Mesenchymal stem cell (in vitro differentiated cells and primary cell): ENCODE measurements at regions not wholly inside any gene's neighbourhood (a gene's known extent, or its start where the extent isn't known, plus 50 kb on each side); places are given as distances from the start of the nearest gene placed in this dataset.

Experiments used
- DNase-seq: peaks from one replicate; pipeline ENCODE4 v3.0.0-alpha.2; 2013
- H2AFZ ChIP-seq: one replicate; pipeline ENCODE4 v1.6.1; 2013; ENCODE audit warnings: low read depth, mild to moderate bottlenecking, control low read depth, inconsistent platforms, low read length, moderate library complexity
- H2AK5ac ChIP-seq: 2 replicates; pipeline ENCODE4 v1.6.1; 2013; ENCODE audit warnings: low read length, moderate library complexity, mild to moderate bottlenecking, inconsistent platforms; ENCODE audit not compliant: severe bottlenecking
- H2BK120ac ChIP-seq: one replicate; pipeline ENCODE4 v1.6.1; 2013; ENCODE audit warnings: low read depth, mild to moderate bottlenecking, inconsistent platforms, low read length, moderate library complexity
- H2BK12ac ChIP-seq, 2 experiments: one replicate each; pipeline ENCODE4 v1.6.1; 2013; ENCODE audit warnings: inconsistent platforms in 2 of 2, low read length in 2 of 2, mild to moderate bottlenecking in 2 of 2, moderate library complexity in 2 of 2, control low read depth in 1 of 2
- H2BK15ac ChIP-seq: one replicate; pipeline ENCODE4 v1.6.1; 2013; ENCODE audit warnings: mild to moderate bottlenecking, low read depth, inconsistent platforms; ENCODE audit not compliant: poor library complexity, severe bottlenecking
- H2BK5ac ChIP-seq: 2 replicates; pipeline ENCODE4 v1.6.1; 2013; ENCODE audit warnings: low read depth, mild to moderate bottlenecking, low read length, control low read depth, inconsistent platforms; ENCODE audit not compliant: poor library complexity, severe bottlenecking
- H3K14ac ChIP-seq, 2 experiments: one replicate each; pipeline ENCODE4 v1.6.1; 2013; ENCODE audit warnings: inconsistent platforms in 2 of 2, low read length in 2 of 2, control low read depth in 1 of 2, mild to moderate bottlenecking in 1 of 2, moderate library complexity in 1 of 2
- H3K18ac ChIP-seq, 2 experiments: one replicate each; pipeline ENCODE4 v1.6.1; 2013; ENCODE audit warnings: inconsistent platforms in 2 of 2, low read length in 2 of 2, control low read depth in 1 of 2, low read depth in 1 of 2, mild to moderate bottlenecking in 1 of 2
- H3K23ac ChIP-seq, 2 experiments: one replicate each; pipeline ENCODE4 v1.6.1; 2013; ENCODE audit warnings: inconsistent platforms in 2 of 2, low read length in 2 of 2, mild to moderate bottlenecking in 2 of 2, moderate library complexity in 2 of 2, control low read depth in 1 of 2
- H3K27ac ChIP-seq: 2 replicates; pipeline ENCODE4 v1.5.1; 2013; ENCODE audit warnings: mild to moderate bottlenecking, moderate library complexity, low read length, control low read depth, inconsistent platforms; ENCODE audit not compliant: poor library complexity, severe bottlenecking
- H3K27me3 ChIP-seq, 2 experiments: 2 replicates each; pipeline versions ENCODE4 v1.6.1 to v1.7.0; 2013; ENCODE audit warnings: low read length in 2 of 2, mild to moderate bottlenecking in 2 of 2, moderate library complexity in 2 of 2, control low read depth in 1 of 2, inconsistent platforms in 1 of 2; ENCODE audit not compliant: control insufficient read depth in 1 of 2, insufficient read depth in 1 of 2
- H3K36me3 ChIP-seq, 2 experiments: 2 replicates each; pipeline versions ENCODE4 v1.6.1 to v1.7.0; 2013; ENCODE audit warnings: low read length in 2 of 2, control low read depth in 1 of 2, inconsistent platforms in 1 of 2, low read depth in 1 of 2, mild to moderate bottlenecking in 1 of 2; ENCODE audit not compliant: insufficient read depth in 2 of 2, control insufficient read depth in 1 of 2
- H3K4ac ChIP-seq, 2 experiments: one replicate each; pipeline ENCODE4 v1.6.1; 2013; ENCODE audit warnings: inconsistent platforms in 2 of 2, low read length in 2 of 2, mild to moderate bottlenecking in 2 of 2, moderate library complexity in 2 of 2, control low read depth in 1 of 2, low read depth in 1 of 2
- H3K4me1 ChIP-seq: 2 replicates; pipeline ENCODE4 v1.6.1; 2013; ENCODE audit warnings: low read depth, low read length, control low read depth; ENCODE audit not compliant: control insufficient read depth, insufficient read depth
- H3K4me2 ChIP-seq: 2 replicates; pipeline ENCODE4 v1.6.1; 2013; ENCODE audit warnings: low read length, mild to moderate bottlenecking, inconsistent platforms; ENCODE audit not compliant: poor library complexity, severe bottlenecking
- H3K4me3 ChIP-seq, 2 experiments: 2 replicates each; pipeline versions ENCODE4 v1.5.1 to v1.7.0; 2013; ENCODE audit warnings: low read length in 2 of 2, mild to moderate bottlenecking in 2 of 2, control low read depth in 1 of 2, low read depth in 1 of 2; ENCODE audit not compliant: insufficient read depth in 1 of 2
- H3K79me1 ChIP-seq: replicated peaks from 2 replicates; pipeline ENCODE4 v1.6.1; 2013; ENCODE audit warnings: mild to moderate bottlenecking, control low read depth, low read length, inconsistent platforms; ENCODE audit not compliant: poor library complexity, severe bottlenecking
- H3K9ac ChIP-seq: 2 replicates; pipeline ENCODE4 v1.7.0; 2013; ENCODE audit warnings: mild to moderate bottlenecking, low read length, moderate library complexity
- H3K9me3 ChIP-seq: 2 replicates; pipeline ENCODE4 v1.7.0; 2013; ENCODE audit warnings: mild to moderate bottlenecking, low read length; ENCODE audit not compliant: control insufficient read depth
- H4K8ac ChIP-seq: one replicate; pipeline ENCODE4 v1.6.1; 2013; ENCODE audit warnings: inconsistent platforms, mild to moderate bottlenecking, low read length, moderate library complexity
- H4K91ac ChIP-seq: one replicate; pipeline ENCODE4 v1.6.1; 2013; ENCODE audit warnings: mild to moderate bottlenecking, low read length, inconsistent platforms
- WGBS: methylation state at CpG from one replicate; pipeline ENCODE4 v1.1.7; 2013; ENCODE audit warnings: mixed read lengths; 5-methylcytosine and 5-hydroxymethylcytosine counted together

DNA sequence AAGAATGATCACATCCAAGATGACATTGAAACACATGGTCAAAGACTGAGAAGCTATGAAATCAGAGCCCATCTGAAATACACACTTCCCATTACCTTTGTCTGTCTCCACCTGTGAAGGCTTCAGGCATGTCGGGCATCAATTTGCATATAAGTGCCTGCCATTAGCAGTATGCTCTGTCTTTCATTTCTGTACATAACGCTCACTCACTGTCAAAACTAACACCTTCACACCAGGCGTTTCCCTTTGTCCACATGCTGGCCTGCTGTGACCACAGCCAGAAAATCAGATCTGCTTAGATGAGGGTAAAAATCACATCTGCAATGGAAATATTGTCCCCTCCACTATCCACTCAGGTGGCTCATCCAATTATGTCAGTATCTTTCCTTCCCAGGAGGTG lies 524.8 kb downstream of the TOX3 start:
- H3K4me1 ChIP-seq = no peaks in the 10 kb centered on the region
- no peak overlapping the region for H2BK15ac ChIP-seq
- H2AFZ ChIP-seq = no peak overlapping the region
- no peak overlapping the region for H3K18ac ChIP-seq
- no peak overlapping the region for H2BK5ac ChIP-seq
- no peak for DNase-seq
- H3K36me3 ChIP-seq = no peaks in the 10 kb centered on the region
- no peak overlapping the region for H3K27ac ChIP-seq
- H3K27me3 ChIP-seq = no peaks in the 10 kb centered on the region
- 62% methylated on average over 3 of the region's 3 CpGs for WGBS
- H4K8ac ChIP-seq = no peak overlapping the region
- H2AK5ac ChIP-seq = no peak overlapping the region
- no peaks in the 10 kb centered on the region for H3K79me1 ChIP-seq
- no peak overlapping the region for H2BK120ac ChIP-seq
- no peak overlapping the region for H3K23ac ChIP-seq
- no peak overlapping the region for H3K4ac ChIP-seq
- no peak overlapping the region for H3K14ac ChIP-seq
- no peaks in the 10 kb centered on the region for H3K9me3 ChIP-seq
- H2BK12ac ChIP-seq = no peak overlapping the region
- H3K4me3 ChIP-seq = no peak overlapping the region
- no peak overlapping the region for H4K91ac ChIP-seq
- no peak overlapping the region for H3K4me2 ChIP-seq
- H3K9ac ChIP-seq = no peak overlapping the region

DNA sequence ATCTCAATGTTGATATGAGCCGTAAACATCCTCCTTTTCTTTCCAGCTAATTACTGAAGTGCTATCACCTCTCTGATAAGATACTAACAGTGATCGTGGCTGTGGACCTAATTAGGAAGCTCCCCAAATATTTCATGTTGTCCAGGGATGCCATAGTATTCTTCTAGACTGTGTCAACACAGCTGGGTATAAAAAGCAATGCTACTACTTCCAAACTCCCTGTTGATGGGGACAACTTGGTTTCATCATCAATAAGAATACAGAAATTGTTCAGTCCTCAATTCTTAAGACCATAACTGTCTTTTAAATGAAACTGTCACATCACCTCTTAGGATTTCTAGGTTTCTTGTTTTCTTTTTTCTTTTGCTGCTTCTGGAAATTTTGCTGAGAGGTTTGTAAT lies 530.6 kb downstream of the TOX3 start:
- 51% methylated on average over 2 of the region's 2 CpGs for WGBS

DNA sequence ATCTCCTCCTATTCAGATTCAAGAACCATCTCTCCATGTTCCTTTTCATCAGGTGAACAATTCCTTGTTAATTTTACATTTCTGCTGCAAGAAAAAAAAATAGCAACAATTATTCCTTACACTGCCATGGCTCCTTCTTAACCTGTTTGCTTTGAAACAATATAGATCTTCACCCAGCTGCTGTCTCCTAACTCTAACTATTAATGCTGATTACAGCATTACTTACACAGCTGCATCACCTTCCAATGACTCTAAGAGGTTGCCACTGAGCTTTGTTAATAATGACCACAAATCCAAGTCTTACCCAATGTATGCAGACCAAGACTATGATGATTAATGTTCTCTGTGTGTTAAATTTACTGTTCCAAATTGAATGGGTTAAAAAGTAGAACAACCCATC lies 541.4 kb downstream of the TOX3 start:
- no peak overlapping the region for H2BK12ac ChIP-seq
- no peak overlapping the region for H3K14ac ChIP-seq
- no peak overlapping the region for H2BK5ac ChIP-seq
- no peak overlapping the region for H2AFZ ChIP-seq
- H3K9ac ChIP-seq = no peak overlapping the region
- H2BK15ac ChIP-seq = no peak overlapping the region
- no peak overlapping the region for H3K18ac ChIP-seq
- H3K36me3 ChIP-seq = no peaks in the 10 kb centered on the region
- H3K4me3 ChIP-seq = no peak overlapping the region
- no peak overlapping the region for H3K4ac ChIP-seq
- H2BK120ac ChIP-seq = no peak overlapping the region
- no peak overlapping the region for H4K91ac ChIP-seq
- no peaks in the 10 kb centered on the region for H3K79me1 ChIP-seq
- no peaks in the 10 kb centered on the region for H3K9me3 ChIP-seq
- H3K27ac ChIP-seq = no peak overlapping the region
- no peak overlapping the region for H4K8ac ChIP-seq
- H3K27me3 ChIP-seq = no peaks in the 10 kb centered on the region
- no peak overlapping the region for H2AK5ac ChIP-seq
- no peak for DNase-seq
- H3K23ac ChIP-seq = no peak overlapping the region
- H3K4me1 ChIP-seq = no peaks in the 10 kb centered on the region
- H3K4me2 ChIP-seq = no peak overlapping the region

More for the DNA sequence above, 530.6 kb downstream of the TOX3 start:
- H3K9me3 ChIP-seq = peaks cover 18% of the 10 kb centered on the region
- H4K8ac ChIP-seq = no peak overlapping the region
- H3K36me3 ChIP-seq = no peaks in the 10 kb centered on the region
- H3K27ac ChIP-seq = no peak overlapping the region
- no peak overlapping the region for H2BK120ac ChIP-seq
- no peak overlapping the region for H3K9ac ChIP-seq
- no peak overlapping the region for H2BK5ac ChIP-seq
- no peak for DNase-seq
- H3K23ac ChIP-seq = no peak overlapping the region
- H2BK15ac ChIP-seq = no peak overlapping the region
- H3K18ac ChIP-seq = no peak overlapping the region
- no peaks in the 10 kb centered on the region for H3K79me1 ChIP-seq
- no peak overlapping the region for H2BK12ac ChIP-seq
- no peaks in the 10 kb centered on the region for H3K4me1 ChIP-seq
- H2AFZ ChIP-seq = no peak overlapping the region
- no peak overlapping the region for H4K91ac ChIP-seq
- H2AK5ac ChIP-seq = no peak overlapping the region
- no peak overlapping the region for H3K14ac ChIP-seq
- H3K4me2 ChIP-seq = no peak overlapping the region
- H3K4me3 ChIP-seq = no peak overlapping the region
- H3K4ac ChIP-seq = no peak overlapping the region
- H3K27me3 ChIP-seq = no peaks in the 10 kb centered on the region

DNA sequence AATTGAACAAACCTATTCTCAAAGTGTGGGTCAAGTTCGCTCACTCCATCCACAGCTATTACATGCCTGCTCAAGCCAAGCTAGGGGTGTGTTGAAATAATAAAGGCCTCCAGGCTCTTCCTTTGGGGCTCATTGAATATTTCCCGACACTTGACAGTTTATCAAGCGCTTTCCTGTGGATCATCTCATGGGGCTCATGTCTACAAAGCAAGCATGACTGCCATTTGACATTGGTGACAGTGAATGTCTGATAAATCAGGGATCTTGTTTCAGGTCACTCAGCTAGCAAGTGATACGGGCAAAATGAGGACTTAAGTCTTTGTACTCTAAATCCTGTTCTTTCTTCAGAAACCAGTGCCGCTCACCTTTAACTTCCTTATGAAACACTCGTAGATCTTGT lies 542.6 kb downstream of the TOX3 start:
- Histone ChIP-seq H3K27ac (no peak overlapping the region), H2AFZ (no peak overlapping the region), H3K27me3 (peaks cover 0 to 6% of the 10 kb centered on the region in 2 experiments), H4K91ac (no peak overlapping the region), H3K9ac (no peak overlapping the region), H3K4ac (no peak overlapping the region), H2BK12ac (no peak overlapping the region), H2BK120ac (no peak overlapping the region), H3K4me3 (no peak overlapping the region), H3K9me3 (no peaks in the 10 kb centered on the region), H3K18ac (no peak overlapping the region), H3K23ac (no peak overlapping the region), H3K4me2 (no peak overlapping the region), H2BK15ac (no peak overlapping the region), H4K8ac (no peak overlapping the region), H2AK5ac (no peak overlapping the region), H3K4me1 (no peaks in the 10 kb centered on the region), H2BK5ac (no peak overlapping the region), H3K79me1 (no peaks in the 10 kb centered on the region), H3K14ac (no peak overlapping the region), H3K36me3 (no peaks in the 10 kb centered on the region)
- 91% methylated on average over 6 of the region's 6 CpGs for WGBS
- DNase-seq = no peak
